ENCODE measurements at regions not wholly inside any gene's neighbourhood (a gene's known extent, or its start where the extent isn't known, plus 50 kb on each side); places are given as distances from the start of the nearest gene placed in this dataset.

- ChIA-PET POLR2A (interaction anchor here (1.1 kb wide), 1 partner anchor 63 kb away, joined by 3 read pairs; no protein-coding TSS in a partner anchor), CTCF (interaction anchor here (1.2 to 4.1 kb wide), 5 partner anchors 21 to 825 kb away, joined by 3 to 23 read pairs (median 3); partner anchors contain the start of gene KTN1)
- TF ChIP-seq POLR2AphosphoS5 (IDR thresholded peaks at IDR 0.05; ENCODE audit: insufficient read depth, low read depth, low read length): peak; percentile 80
- no peak for TF ChIP-seq EZH2 (IDR thresholded peaks at IDR 0.05; ENCODE audit: borderline replicate concordance, low read depth, low read length, severe bottlenecking)
- TF ChIP-seq POLR2A (IDR thresholded peaks at IDR 0.05; ENCODE audit: low read depth, low read length): no peak
- peak; percentile 83 for TF ChIP-seq JUN (IDR thresholded peaks at IDR 0.05; ENCODE audit: borderline replicate concordance, insufficient read depth, insufficient read length, low read depth)
- peak; percentile 51 for TF ChIP-seq GATA2 (IDR thresholded peaks at IDR 0.05; ENCODE audit: insufficient read depth, insufficient read length, low read depth, low read length)
- peak; percentile 95 for TF ChIP-seq FOS (IDR thresholded peaks at IDR 0.05; ENCODE audit: borderline replicate concordance, insufficient read depth, low read length)
- no peak for TF ChIP-seq MAX (IDR thresholded peaks at IDR 0.05; ENCODE audit: insufficient read depth, insufficient read length)
- Histone ChIP-seq H3K9ac (replicated peaks; ENCODE audit: extremely low read depth, insufficient read depth, low read length) (peak overlapping the region; percentile 19), H3K79me2 (ENCODE audit: control insufficient read depth, insufficient read depth, low read length) (no peaks in the 10 kb centered on the region), H3K4me2 (ENCODE audit: insufficient read depth, low read length) (peak overlapping the region; percentile 60), H2AFZ (ENCODE audit: low read depth, low read length) (peak overlapping the region; percentile 35), H4K20me1 (replicated peaks; ENCODE audit: control insufficient read depth, extremely low read depth, insufficient read depth, low read length) (no peaks in the 10 kb centered on the region), H3K27me3 (ENCODE audit: control insufficient read depth in 2 of 2, insufficient read depth in 2 of 2, low read length in 2 of 2) (no peaks in the 10 kb centered on the region), H3K4me1 (ENCODE audit: control insufficient read depth, extremely low read depth, insufficient read depth, low read length) (peaks cover 17% of the 10 kb centered on the region), H3K9me3 (replicated peaks; ENCODE audit: control insufficient read depth, insufficient read depth, low read length) (no peaks in the 10 kb centered on the region), H3K9me1 (replicated peaks; ENCODE audit: control insufficient read depth, extremely low read depth, insufficient read depth, low read length) (no peaks in the 10 kb centered on the region), H3K36me3 (ENCODE audit: control insufficient read depth in 2 of 2, extremely low read depth in 1 of 2, insufficient read depth in 2 of 2, low read length in 2 of 2) (no peaks in the 10 kb centered on the region), H3K4me3 (replicated peaks in 1 of 3; ENCODE audit: insufficient read depth in 1 of 3, low read depth in 1 of 3, low read length in 3 of 3) (peak overlapping the region in 1 of 3 experiments; percentile 16), H3K27ac (ENCODE audit: insufficient read depth, low read depth, low read length) (peak overlapping the region; percentile 29)
- intact Hi-C loops (cut with micrococcal nuclease): loop anchor here (1.0 to 2.0 kb wide), 3 partner anchors 66 to 86 kb away; partner anchors contain the start of gene KTN1
- BruUV-seq (replicated peaks): no TSS peak
- FAIRE-seq (peak; percentile 92), DNase-seq (ENCODE audit: low read depth, low spot score) (peak; percentile 93)
- dilution Hi-C loops (cut with MboI; ENCODE audit: extremely low pct_ligation_motif_present, low sequenced_read_pairs): no loop called here
Measured at GRCh38 chr14:55514819-55515490, 65.1 kb upstream of the KTN1 start.
